Hematopoietic multipotent progenitor cell treated with erythropoietin and hydrocortisone succinate and interleukin-3 and kit ligand, for 8 days (in vitro differentiated cells): ENCODE measurements at regions not wholly inside any gene's neighbourhood (a gene's known extent, or its start where the extent isn't known, plus 50 kb on each side); places are given as distances from the start of the nearest gene placed in this dataset.
"Not testable (repeated sequence)": the region's sequence is repeated elsewhere in the genome, so short reads cannot be mapped to it uniquely, and the experiment has no call there.

Experiments used
- DNase-seq: peaks from one replicate; pipeline ENCODE4 v3.0.0-alpha.2; 2015

DNA sequence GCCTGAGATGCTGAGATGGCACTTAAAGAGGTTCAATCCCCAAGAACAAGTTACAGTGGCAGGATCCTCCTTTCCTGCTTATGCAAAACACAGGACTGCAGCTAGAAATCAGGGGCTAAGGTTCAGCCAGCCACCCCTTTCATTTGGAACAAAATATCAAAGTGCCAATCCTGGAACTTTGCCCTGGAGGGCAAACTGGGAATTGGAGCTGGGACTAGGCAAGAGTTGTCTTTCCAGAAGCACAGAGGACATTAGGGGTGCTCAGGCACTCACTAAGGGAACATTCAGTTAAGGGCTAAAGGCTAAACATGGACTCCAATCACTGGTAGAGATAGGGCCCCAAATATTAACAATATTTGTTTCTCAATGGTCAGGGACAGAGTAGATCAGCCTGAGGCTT, 237.2 kb downstream of the EMP1 start:
- no peak for DNase-seq

GRCh38 chr12:13431041-13431440, 234.5 kb downstream of the EMP1 start:
- DNase-seq, result no peak

DNA sequence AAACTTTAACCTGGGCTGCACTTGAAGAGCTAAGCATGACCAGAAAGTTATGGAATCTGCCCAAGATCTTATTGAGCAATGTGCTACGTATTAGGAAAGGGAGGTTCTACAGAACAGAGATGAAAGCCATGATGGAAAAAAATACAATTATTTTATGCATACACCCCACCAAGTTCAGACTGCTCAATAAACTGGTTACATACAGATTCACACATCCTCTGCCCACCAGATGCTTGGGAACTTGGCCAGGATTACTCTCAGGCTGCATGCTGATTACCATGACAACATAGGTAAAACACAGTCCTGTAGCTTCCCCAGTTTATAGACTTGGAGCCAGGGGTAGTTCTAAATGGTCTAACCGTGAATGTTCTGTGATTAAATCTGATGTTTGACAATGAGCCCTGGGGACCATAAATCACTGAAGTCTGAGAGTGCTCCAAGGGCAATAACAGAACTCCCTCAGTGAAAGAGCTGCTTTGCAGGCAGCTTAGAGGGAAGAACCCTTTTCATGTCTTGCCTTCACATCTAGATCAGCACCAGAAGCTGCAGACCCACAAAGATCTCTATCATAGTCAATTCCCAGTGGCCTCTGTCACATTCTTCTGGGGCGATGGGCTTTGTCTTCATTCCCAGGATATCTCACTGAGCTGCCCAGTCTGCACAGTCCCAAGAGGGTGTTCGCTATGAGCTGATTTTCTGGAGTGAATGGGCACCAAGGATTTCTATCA, 232.2 kb downstream of the EMP1 start:
- no peak for DNase-seq

- no peak for DNase-seq
Observed at GRCh38 chr12:13425766-13426165, 229.2 kb downstream of the EMP1 start.

- DNase-seq, result no peak
Observed at GRCh38 chr12:13422291-13422690, 225.8 kb downstream of the EMP1 start.

DNA sequence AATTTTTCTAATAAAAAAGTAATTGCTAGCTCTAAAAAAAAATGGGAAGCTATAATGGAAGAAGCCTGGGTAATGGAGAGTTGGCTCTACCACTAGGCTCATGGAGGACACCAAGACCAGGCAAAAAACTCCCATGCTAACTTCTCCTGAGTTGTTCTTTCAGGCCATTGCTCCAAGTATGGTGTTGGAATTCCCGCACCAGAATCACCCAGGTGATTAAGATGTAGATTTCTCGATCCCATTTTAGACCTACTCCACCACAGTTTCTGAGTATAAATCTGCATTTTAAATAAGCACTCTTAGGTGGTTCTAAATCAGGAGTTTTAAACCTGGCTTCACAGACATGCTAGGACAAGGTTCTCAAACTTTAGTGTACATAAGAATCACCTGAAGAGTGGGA, 221.0 kb downstream of the EMP1 start:
- DNase-seq, result no peak

DNA sequence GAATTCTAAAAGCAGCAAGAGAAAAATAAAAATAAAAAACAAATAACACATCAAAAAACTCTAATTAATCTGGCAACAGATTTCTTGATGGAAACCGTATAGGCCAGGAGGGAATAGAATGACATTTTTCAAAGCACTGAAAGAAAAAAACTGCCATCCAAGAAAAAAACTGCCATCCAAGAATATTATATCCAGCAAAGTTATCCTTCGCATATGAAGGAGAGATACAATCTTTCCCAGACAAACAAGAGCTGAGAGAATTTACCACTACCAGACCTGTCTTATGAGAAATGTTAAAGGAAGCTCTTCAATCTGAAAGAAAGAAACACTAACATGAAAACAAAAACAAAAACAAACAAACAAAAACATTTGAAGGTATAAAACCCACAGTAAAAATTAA, 214.8 kb downstream of the EMP1 start:
- no peak for DNase-seq

GRCh38 chr12:13405961-13406703, 209.6 kb downstream of the EMP1 start:
- no peak for DNase-seq

GRCh38 chr12:13404631-13405473, 208.3 kb downstream of the EMP1 start:
- no peak for DNase-seq

GRCh38 chr12:13404111-13404628, 207.6 kb downstream of the EMP1 start:
- no peak for DNase-seq

DNA sequence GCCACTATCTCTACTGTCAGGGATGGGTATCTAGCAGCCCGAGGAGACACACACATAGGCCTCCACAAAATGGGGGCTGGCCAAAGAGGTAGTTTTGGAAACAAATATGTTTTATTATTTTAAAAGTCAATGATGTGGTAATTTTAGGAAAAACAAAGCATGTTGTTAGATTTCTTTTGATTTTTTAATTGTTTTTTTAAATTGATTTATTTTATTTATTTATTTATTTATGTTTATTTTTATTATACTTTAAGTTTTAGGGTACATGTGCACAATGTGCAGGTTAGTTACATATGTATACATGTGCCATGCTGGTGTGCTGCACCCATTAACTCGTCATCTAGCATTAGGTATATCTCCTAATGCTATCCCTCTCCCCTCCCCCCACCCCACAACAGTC, 194.8 kb downstream of the EMP1 start:
- DNase-seq, result not testable (repeated sequence)

DNA sequence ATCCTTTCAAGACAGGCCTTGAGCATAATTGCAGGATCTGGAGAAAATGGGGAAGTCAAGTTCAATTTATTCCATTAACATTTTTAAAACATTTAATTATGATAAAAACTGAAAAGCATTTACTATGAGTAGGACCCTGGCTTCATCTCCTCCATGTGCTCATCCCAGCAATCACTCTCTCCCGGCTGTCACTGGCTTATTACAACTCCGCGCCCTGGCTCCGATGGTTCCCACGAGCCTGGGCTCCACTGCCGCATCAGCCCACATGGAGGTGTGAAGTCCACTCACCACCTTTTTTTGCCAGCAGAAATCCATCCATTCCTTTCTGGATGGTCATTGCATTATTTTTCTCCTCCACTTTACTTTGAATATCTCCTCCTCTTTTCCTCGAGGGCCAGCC, 194.4 kb downstream of the EMP1 start:
- DNase-seq, result no peak

- no peak for DNase-seq
Observed at GRCh38 chr12:13390381-13390861, 193.9 kb downstream of the EMP1 start.

DNA sequence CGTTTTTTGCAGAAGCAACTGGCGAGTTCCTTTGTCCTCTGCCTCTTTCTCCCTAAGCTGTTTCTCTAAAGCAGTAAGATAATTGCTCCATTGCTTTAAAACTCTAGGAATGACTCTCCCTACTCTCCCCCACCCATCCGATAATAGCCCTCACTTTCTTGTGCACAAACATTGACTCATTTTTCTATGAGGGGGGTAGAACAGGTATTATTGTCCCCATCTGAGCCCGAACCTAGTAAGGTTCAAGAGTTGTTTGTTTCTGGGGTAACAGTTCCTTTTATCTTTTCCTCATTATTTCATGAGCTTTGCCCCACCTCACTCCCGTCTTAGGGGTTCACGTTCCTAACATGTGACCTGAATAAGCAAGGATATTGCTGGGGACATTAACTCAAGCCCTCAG, 190.6 kb downstream of the EMP1 start:
- DNase-seq, result no peak

- DNase-seq, result no peak
Observed at GRCh38 chr12:13386323-13387039, 190.0 kb downstream of the EMP1 start.

GRCh38 chr12:13383379-13383778, 186.9 kb downstream of the EMP1 start:
- DNase-seq, result no peak

DNA sequence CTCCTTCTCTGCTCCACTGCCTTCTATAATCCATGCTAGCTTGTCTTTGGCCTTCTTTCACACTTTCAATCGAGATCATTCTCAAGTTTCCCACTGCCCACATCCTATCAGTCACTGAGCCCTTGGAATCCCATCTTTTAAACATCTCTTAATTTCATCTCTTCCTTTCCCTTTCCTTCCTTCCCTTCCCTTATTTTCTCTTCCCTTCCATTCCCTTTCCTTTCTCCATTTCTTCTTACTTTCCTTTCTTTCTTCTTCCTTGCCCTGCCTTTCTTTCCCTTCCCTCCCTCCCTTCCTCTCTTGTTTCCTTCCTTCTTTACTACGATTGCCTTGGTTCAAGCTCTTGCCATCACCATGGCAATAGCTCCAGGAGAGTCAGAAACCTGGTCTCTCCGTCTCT, 183.8 kb downstream of the EMP1 start:
- DNase-seq, result no peak

GRCh38 chr12:13379531-13380188, 183.1 kb downstream of the EMP1 start:
- DNase-seq, result no peak

DNA sequence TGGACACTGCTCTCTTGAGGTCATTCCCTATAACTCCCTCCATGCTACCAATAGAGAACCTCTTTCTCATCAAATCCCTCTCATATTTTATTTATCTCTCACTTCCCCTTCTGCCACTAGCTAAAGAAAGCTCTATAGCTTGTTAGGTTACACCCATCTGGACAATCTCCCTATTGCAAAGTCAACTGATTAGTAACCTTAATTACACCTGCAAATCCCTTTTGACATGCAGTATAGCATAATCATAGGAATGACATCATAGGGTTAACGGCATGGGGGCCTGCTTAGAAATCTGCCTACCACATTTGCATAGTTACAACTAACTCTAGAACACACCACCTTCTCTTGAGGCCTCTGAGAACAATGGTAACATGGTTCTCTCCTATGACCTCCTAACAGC, 181.2 kb downstream of the EMP1 start:
- no peak for DNase-seq

DNA sequence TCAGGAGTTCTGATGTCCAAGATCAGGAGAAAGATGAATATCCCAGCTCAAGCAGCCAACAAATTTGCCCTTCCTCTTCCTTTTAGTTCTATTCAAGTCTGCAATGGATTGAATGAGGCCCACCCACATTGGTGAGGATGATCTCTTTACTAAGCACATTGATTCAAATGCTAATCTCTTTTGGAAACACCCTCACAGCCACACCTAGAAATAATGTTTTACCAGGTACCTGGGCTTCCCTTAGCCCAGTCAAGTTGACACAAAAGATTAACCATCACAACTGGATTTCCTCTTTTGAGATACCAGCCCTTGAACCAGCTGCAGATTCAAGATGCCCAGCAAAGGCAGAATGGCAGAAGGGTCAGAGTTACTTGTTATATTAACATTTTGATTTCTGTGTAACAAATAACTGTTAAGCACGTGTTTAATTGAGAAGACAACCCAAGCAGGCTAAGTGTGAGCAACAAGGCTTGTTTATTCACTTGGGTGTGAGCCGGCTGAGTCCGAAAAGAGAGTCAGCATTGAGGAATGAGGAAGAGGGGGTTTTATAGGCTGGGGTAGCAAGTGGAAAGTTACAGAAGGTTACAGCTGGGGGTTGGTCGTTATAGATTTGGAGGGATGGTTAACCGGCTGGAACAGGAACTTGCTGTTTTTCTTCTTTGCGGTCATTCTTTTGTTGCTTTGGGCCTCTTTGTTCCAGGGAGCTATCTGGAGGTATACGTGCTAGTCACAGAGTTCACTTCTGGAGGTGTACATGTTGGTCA, 180.3 kb downstream of the EMP1 start:
- no peak for DNase-seq
